AG09319 (cell line): ENCODE measurements at regions not wholly inside any gene's neighbourhood (a gene's known extent, or its start where the extent isn't known, plus 50 kb on each side); places are given as distances from the start of the nearest gene placed in this dataset.

ENCODE experiments used
- DNase-seq: peaks from one replicate; pipeline ENCODE4 v3.0.0-alpha.2; 2010; ENCODE audit warnings: low read depth; ENCODE audit errors: extremely low read depth
- CTCF ChIP-seq: IDR thresholded peaks from 2 replicates; pipeline ENCODE4 v1.5.1; 2011; ENCODE audit warnings: low read depth, mild to moderate bottlenecking, inconsistent platforms, low read length, moderate library complexity

GRCh38 chr12:127819056-127819455 lies 447.9 kb upstream of the TMEM132C start:
- TF ChIP-seq CTCF, result no peak
- no peak for DNase-seq

GRCh38 chr12:127820271-127820670 lies 446.7 kb upstream of the TMEM132C start:
- no peak for TF ChIP-seq CTCF
- no peak for DNase-seq

GRCh38 chr12:127820846-127821245 lies 446.1 kb upstream of the TMEM132C start:
- TF ChIP-seq CTCF, result no peak
- no peak for DNase-seq

- no peak for DNase-seq
- no peak for TF ChIP-seq CTCF
These were observed 444.1 kb upstream of the TMEM132C start for GRCh38 chr12:127822809-127823411.

- DNase-seq, result no peak
- TF ChIP-seq CTCF, result no peak
These were observed 443.2 kb upstream of the TMEM132C start for GRCh38 chr12:127823801-127824200.

- no peak for DNase-seq
- no peak for TF ChIP-seq CTCF
These were observed 437.5 kb upstream of the TMEM132C start for GRCh38 chr12:127829281-127830064.

GRCh38 chr12:127830065-127830460 lies 436.9 kb upstream of the TMEM132C start:
- no peak for DNase-seq
- TF ChIP-seq CTCF, result no peak
